ENCODE measurements at regions not wholly inside any gene's neighbourhood (a gene's known extent, or its start where the extent isn't known, plus 50 kb on each side); places are given as distances from the start of the nearest gene placed in this dataset.
"Not testable (repeated sequence)": the region's sequence is repeated elsewhere in the genome, so short reads cannot be mapped to it uniquely, and the experiment has no call there.

GRCh38 chr1:81547261-81547911, 253.3 kb upstream of the ADGRL2 start:
- DNase-seq (ENCODE audit: low read depth, low spot score), result peak; percentile 83

DNA sequence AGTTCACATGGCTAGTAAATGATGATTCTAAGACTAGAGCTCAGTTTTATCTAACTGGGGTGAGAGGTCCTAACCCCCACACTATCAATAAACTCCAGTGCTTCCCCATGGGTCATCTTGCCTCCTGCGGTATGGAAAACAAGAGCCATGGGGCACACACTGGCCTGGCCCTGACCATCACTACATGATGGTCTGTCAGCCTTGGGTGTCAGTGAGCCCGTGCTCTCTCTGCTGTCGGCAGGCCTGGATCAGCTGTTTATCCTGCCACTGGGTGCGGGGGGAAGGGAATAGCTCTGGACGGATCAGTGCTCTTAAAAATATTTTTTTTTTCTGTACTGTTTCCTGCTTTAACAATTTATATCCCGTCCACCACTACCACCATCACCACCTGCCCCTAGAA, 255.0 kb upstream of the ADGRL2 start:
- no peak for DNase-seq (ENCODE audit: low read depth, low spot score)

GRCh38 chr1:81543764-81544163, 257.0 kb upstream of the ADGRL2 start:
- no peak for DNase-seq (ENCODE audit: low read depth, low spot score)

DNA sequence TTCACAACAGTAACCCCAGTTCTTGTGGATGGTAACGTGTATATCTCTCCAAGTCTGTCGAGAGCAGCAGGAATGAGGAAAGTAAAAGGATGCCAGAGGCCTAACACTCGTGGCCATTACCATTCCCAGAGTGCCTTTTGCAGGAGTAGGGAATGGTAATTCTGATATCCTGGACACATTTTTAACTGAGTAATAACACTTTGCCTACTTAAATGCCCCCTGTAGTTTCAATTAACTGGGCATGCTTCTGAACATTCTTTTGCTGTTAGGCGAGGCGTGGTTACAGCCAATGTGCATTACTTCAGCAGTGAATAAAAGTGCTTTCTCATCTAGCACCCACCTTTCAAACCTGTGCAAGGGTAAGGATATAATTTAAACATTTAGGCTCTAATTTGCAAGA, 258.5 kb upstream of the ADGRL2 start:
- DNase-seq (ENCODE audit: low read depth, low spot score), result no peak

DNA sequence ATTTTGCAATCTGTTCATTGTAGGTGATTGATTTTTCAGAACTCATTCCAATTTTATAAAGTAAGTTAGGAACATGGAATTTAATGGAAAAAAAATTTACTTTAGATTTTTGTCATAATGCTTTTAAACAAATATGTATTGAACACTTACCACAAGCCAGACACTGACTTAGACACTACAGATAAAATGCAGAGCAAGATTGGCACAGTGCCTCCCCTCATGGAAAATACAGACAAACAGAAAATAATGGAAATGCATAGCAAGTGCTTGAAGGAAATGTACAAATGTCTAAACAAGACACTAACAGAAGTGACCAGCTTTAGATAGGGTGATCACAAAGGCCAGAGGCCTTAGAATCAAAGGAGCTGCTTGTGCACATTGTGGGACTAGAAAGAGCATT, 260.5 kb upstream of the ADGRL2 start:
- no peak for DNase-seq (ENCODE audit: low read depth, low spot score)

- no peak for DNase-seq (ENCODE audit: low read depth, low spot score)
Observed at GRCh38 chr1:81529014-81529413, 271.7 kb upstream of the ADGRL2 start.

DNA sequence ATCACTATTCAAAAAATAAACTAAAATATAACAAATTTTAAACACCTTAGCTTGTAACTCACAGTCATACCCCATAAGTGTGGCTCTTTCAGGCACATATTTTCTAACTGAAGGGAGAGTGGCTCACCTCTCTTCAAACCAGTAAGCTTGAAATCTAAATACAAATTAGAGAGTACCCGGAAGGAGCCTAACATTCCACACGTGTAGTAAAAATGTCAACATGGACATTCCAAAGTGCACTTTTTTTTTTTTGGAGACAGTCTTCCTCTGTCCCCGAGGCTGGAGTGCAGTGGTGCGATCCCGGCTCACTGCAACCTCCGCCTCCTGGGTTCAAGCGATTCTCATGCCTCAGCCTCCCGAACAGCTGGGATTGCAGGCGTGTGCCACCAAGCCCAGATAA, 275.6 kb upstream of the ADGRL2 start:
- no peak for DNase-seq (ENCODE audit: low read depth, low spot score)

DNA sequence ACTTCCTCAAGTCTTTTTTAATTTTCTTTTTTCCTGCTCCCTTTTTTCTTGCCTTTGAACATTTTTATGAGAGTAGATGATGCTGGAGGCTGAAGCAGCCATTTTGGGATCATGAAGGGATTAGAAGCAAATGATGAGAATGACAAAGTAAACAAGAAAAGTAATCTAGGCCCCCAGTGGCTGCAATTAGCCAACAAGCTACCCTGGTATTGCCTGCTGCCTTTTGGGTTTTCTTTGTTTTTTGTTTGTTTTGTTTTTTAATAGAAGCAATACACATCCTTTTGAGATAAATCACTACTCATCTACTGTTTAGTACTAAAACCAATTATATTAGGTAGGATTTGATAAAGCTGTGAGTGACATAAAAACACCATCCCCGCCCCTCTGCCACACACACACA, 280.7 kb upstream of the ADGRL2 start:
- DNase-seq (ENCODE audit: low read depth, low spot score), result no peak

DNA sequence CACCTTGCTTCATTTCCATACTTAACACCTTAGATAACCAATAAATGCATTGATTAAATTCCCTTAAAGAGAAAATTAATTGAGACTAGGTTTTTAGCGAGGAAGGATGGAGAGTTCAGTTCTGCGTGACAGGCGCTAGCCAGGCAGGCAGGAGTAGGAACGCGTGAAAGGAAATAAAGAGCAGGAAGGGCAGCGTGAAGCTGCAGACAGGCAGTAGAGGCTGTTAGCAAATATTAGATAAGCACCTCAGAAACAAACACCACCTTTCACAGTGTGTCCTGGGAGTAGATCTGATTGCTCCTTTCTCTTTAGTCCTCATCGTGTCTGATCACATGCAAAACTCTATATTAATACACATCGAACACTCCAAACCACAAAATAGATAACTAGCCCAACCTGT, 282.7 kb upstream of the ADGRL2 start:
- DNase-seq (ENCODE audit: low read depth, low spot score), result no peak

DNA sequence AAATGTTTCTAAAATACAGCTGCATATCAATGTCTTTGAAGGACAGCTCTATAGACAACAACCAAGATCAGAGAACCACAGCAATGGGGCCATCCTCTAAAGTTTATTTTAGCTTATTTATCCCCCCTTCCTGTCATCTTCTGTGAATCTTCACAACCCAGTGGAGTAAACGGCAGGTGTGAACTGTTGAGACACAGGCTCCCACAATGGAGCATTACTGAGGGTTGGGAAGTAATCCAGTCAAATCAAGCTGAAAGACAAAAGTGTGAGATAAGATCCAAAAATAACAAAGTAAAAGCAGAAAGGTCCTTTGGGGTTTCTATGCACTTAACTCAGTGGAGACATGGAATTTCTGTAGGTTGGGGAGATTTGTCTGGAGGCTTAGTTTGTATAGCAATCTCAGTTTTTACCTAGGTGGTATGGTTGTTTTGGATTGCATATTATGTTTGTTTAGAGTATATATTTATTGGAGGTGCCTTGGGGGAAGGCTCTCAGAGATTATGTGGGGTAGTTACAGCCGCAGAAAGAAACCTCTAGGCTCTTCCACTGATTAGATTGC, 286.9 kb upstream of the ADGRL2 start:
- no peak for DNase-seq (ENCODE audit: low read depth, low spot score)

DNA sequence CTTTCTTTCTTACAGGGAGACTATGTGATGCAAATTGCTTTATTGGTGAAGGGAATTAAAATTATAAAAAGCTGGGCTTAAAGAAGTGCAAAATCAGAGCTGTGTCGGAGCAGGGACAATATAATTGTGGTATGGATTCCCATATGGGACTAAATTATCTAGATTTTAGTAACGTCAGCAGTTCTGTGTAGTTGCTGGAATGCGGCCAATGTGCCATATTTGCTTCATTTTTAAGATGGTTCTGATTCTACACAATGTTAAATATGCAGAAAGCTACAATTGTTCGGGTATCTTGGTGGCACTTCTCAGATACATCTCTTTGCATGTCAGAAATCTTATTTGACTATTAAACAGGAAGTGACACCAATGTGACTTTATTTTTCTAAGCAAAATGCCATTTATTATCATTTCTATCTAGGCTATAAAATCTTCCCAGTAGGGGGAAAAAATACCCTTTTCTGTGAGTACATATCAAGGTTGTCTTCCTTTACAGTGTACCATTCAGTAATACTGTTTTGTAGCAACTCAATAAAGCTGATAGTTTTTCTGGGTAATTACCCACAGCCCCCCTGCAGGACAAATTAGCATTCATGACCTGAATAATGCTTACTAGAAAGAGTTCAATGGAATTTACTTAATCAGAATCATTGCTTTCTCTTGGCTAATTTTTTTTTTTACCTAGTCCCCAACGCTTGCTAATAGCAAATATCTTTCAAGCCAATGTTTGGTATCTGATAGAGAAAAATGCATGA, 288.3 kb upstream of the ADGRL2 start:
- DNase-seq (ENCODE audit: low read depth, low spot score), result no peak

GRCh38 chr1:81511281-81511680, 289.5 kb upstream of the ADGRL2 start:
- no peak for DNase-seq (ENCODE audit: low read depth, low spot score)

- DNase-seq (ENCODE audit: low read depth, low spot score), result no peak
Observed at GRCh38 chr1:81510701-81511100, 290.0 kb upstream of the ADGRL2 start.

DNA sequence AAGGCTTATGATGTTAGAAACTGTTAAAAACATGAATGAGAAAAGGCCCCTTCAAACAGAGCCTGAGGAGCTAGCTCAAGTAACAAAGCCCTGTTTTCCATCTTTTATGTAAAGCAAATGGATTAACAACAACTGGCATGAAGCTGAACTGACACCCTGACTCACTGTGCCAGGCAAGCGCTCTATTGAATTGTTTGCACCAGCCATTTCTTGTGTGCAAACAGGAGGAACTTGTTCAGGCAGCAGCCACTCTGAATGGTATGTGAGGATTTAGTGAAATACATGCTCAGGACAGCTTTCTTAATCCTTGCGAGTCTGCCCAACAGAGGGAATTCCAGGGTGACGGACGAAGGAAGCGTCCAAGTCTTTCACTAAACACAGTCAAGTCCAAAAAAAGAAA, 291.1 kb upstream of the ADGRL2 start:
- DNase-seq (ENCODE audit: low read depth, low spot score), result peak; percentile 15

- DNase-seq (ENCODE audit: low read depth, low spot score), result no peak
Observed at GRCh38 chr1:81506699-81507098, 294.0 kb upstream of the ADGRL2 start.

- no peak for DNase-seq (ENCODE audit: low read depth, low spot score)
Observed at GRCh38 chr1:81505831-81506230, 294.9 kb upstream of the ADGRL2 start.

- not testable (repeated sequence) for DNase-seq (ENCODE audit: low read depth, low spot score)
Observed at GRCh38 chr1:81504820-81505219, 295.9 kb upstream of the ADGRL2 start.

- not testable (repeated sequence) for DNase-seq (ENCODE audit: low read depth, low spot score)
Observed at GRCh38 chr1:81502705-81503104, 298.0 kb upstream of the ADGRL2 start.

- DNase-seq (ENCODE audit: low read depth, low spot score), result not testable (repeated sequence)
Observed at GRCh38 chr1:81501485-81501884, 299.2 kb upstream of the ADGRL2 start.

DNA sequence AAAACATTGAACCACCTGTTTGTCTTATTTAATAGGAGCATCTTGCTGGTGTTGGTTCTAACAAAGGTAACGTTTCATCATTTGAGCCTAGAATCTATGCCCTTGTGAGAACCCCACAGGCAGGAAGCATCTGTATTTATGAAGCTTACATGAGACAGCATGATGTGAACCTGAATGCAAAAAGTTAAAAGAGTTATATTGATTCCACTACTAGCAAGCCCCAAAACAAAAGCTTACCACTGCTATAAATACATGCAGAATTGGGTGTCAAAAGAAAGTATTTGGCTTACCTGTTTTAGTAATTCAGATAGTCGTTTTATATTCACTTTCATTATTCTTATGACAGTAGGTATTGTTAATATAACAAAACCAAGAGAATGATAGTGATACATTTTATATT, 301.2 kb upstream of the ADGRL2 start:
- DNase-seq (ENCODE audit: low read depth, low spot score), result no peak

- DNase-seq (ENCODE audit: low read depth, low spot score), result no peak
Observed at GRCh38 chr1:81498471-81499462, 302.0 kb upstream of the ADGRL2 start.

DNA sequence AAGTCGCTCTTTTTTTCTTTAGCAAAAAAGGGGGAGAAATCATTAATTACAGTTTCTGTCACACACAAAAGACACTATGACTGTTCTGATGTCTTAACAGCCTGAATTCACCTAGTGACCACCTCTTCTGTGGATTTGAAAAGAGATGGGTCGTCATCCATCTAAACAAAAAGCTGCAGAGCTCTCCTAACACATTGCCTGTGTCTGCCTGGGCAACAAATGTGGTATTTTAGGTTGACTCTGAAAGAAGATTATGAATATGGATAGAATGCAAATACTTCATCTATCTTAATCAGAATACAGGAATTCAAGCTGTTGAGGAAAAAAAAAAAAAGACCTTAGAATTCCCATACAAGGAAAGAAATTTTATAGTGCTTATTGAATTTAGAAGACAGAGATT, 304.4 kb upstream of the ADGRL2 start:
- no peak for DNase-seq (ENCODE audit: low read depth, low spot score)
